ENCODE measurements at regions not wholly inside any gene's neighbourhood (a gene's known extent, or its start where the extent isn't known, plus 50 kb on each side); places are given as distances from the start of the nearest gene placed in this dataset.

DNA sequence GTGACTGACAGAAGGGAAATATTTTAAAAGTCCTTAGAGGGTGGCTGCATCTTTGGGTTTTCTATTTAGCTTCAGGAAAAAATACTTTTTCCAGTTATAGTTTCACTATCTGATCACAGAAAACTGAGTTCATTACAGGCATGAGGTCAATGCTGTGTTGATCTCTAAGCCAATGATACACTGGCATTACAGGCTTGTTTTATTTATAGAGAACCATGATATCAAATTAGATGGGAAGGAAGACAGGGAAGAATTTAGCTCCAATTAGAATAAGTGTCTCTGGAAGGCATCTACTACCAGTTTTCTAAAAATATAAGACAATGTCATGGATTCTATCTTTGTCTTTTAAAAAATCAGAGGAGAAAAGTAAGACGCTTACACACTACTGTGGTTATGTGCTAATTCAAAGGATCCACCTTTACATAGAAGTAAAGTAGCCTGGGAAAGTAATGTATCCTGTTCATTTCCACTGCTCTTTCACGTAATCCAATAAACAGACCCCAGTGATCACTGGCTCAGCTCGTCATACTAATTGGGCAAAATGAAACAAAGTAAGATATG lies 344.5 kb upstream of the PPARGC1A start:
- TF ChIP-seq, protein P1, sequence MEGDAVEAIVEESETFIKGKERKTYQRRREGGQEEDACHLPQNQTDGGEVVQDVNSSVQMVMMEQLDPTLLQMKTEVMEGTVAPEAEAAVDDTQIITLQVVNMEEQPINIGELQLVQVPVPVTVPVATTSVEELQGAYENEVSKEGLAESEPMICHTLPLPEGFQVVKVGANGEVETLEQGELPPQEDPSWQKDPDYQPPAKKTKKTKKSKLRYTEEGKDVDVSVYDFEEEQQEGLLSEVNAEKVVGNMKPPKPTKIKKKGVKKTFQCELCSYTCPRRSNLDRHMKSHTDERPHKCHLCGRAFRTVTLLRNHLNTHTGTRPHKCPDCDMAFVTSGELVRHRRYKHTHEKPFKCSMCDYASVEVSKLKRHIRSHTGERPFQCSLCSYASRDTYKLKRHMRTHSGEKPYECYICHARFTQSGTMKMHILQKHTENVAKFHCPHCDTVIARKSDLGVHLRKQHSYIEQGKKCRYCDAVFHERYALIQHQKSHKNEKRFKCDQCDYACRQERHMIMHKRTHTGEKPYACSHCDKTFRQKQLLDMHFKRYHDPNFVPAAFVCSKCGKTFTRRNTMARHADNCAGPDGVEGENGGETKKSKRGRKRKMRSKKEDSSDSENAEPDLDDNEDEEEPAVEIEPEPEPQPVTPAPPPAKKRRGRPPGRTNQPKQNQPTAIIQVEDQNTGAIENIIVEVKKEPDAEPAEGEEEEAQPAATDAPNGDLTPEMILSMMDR (IDR thresholded peaks at IDR 0.05; ENCODE audit: extremely low read depth in 1 of 2, insufficient read depth in 1 of 2, low read depth in 1 of 2, low read length in 2 of 2) = no peak
- TF ChIP-seq POLR2AphosphoS5 (IDR thresholded peaks at IDR 0.05; ENCODE audit: insufficient read depth, low read depth, low read length) (no peak), EZH2 (IDR thresholded peaks at IDR 0.05; ENCODE audit: borderline replicate concordance, low read depth, low read length, severe bottlenecking) (no peak), POLR2A (IDR thresholded peaks at IDR 0.05; ENCODE audit: low read depth, low read length) (no peak), JUN (IDR thresholded peaks at IDR 0.05; ENCODE audit: borderline replicate concordance, insufficient read depth, insufficient read length, low read depth) (no peak), MYC (IDR thresholded peaks at IDR 0.05; ENCODE audit: low read depth, low read length) (no peak), FOS (IDR thresholded peaks at IDR 0.05; ENCODE audit: borderline replicate concordance, insufficient read depth, low read length) (no peak)
- TF ChIP-seq, protein P2, sequence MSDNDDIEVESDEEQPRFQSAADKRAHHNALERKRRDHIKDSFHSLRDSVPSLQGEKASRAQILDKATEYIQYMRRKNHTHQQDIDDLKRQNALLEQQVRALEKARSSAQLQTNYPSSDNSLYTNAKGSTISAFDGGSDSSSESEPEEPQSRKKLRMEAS (IDR thresholded peaks at IDR 0.05; ENCODE audit: insufficient read depth, insufficient read length) = no peak

All from endothelial cell of umbilical vein (primary cell).